Stimulated activated CD8-positive, alpha-beta memory T cell treated with anti-CD3 and anti-CD28 coated beads, Interleukin-7, amount 100 ng/mL, for 4 hours (primary cell): ENCODE measurements at regions not wholly inside any gene's neighbourhood (a gene's known extent, or its start where the extent isn't known, plus 50 kb on each side); places are given as distances from the start of the nearest gene placed in this dataset.
"Not testable (repeated sequence)": the region's sequence is repeated elsewhere in the genome, so short reads cannot be mapped to it uniquely, and the experiment has no call there.

Experiments
- DNase-seq, 2 donors: peaks; one replicate each; pipeline ENCODE4 v3.0.0-alpha.2; 2020; ENCODE audit warnings: low read depth in 2 of 2

- DNase-seq: not testable (repeated sequence)
Measured at GRCh38 chr1:245102149-245102548, 52.6 kb upstream of the KIF26B start.

- no peak for DNase-seq
Measured at GRCh38 chr1:245099401-245099800, 55.4 kb upstream of the KIF26B start.

GRCh38 chr1:245098924-245099323, 55.9 kb upstream of the KIF26B start:
- DNase-seq: no peak

- no peak for DNase-seq
Measured at GRCh38 chr1:245096311-245097066, 58.3 kb upstream of the KIF26B start.

GRCh38 chr1:245095903-245096302, 58.9 kb upstream of the KIF26B start:
- no peak for DNase-seq

- DNase-seq: no peak
Measured at GRCh38 chr1:245094954-245095353, 59.8 kb upstream of the KIF26B start.

- DNase-seq: no peak
Measured at GRCh38 chr1:245094092-245094491, 60.7 kb upstream of the KIF26B start.

- DNase-seq: no peak
Measured at GRCh38 chr1:245092638-245092976, 62.2 kb upstream of the KIF26B start.

GRCh38 chr1:245091818-245092637, 62.8 kb upstream of the KIF26B start:
- DNase-seq: no peak

GRCh38 chr1:245091171-245091621, 63.6 kb upstream of the KIF26B start:
- DNase-seq: no peak

GRCh38 chr1:245090491-245091090, 64.2 kb upstream of the KIF26B start:
- no peak for DNase-seq

- no peak for DNase-seq
Measured at GRCh38 chr1:245087723-245088122, 67.1 kb upstream of the KIF26B start.

- no peak for DNase-seq
Measured at GRCh38 chr1:245086389-245086969, 68.3 kb upstream of the KIF26B start.

GRCh38 chr1:245085508-245086095, 69.2 kb upstream of the KIF26B start:
- no peak for DNase-seq

GRCh38 chr1:245084551-245084950, 70.2 kb upstream of the KIF26B start:
- DNase-seq: no peak

GRCh38 chr1:245079021-245079609, 75.7 kb upstream of the KIF26B start:
- DNase-seq: no peak

- no peak for DNase-seq
Measured at GRCh38 chr1:245074898-245075297, 79.9 kb upstream of the KIF26B start.

GRCh38 chr1:245074232-245074747, 80.5 kb upstream of the KIF26B start:
- no peak for DNase-seq

GRCh38 chr1:245070836-245071615, 83.8 kb upstream of the KIF26B start:
- no peak for DNase-seq

GRCh38 chr1:245067257-245067656, 87.5 kb upstream of the KIF26B start:
- DNase-seq: no peak
